GM21786 (cell line): ENCODE measurements at regions not wholly inside any gene's neighbourhood (a gene's known extent, or its start where the extent isn't known, plus 50 kb on each side); places are given as distances from the start of the nearest gene placed in this dataset.
"Not testable (repeated sequence)": the region's sequence is repeated elsewhere in the genome, so short reads cannot be mapped to it uniquely, and the experiment has no call there.

Source experiments
- ATAC-seq: cut with Tn5 transposase; IDR thresholded peaks from one replicate; pipeline ENCODE4 v1.9.1; 2021; ENCODE audit not compliant: unreplicated experiment

DNA sequence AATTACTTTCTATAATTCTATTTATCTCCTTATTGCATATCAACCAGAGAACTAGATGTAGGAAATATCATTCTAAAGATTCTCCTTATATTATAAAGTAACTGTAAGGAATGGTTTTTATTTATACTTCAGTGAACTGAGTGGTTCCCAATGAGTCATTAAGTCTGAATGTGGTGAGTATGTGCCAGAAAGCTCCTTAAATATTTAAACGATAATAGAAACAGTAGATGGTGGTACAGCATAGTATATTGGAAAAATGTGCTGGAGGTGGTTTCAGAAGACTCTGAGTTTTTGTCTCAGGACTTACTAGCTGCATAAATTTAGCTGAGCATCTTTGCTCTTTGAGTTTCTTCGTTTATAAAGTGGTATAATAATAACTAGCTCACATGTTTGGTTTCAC is 653.5 kb downstream of the FAM181B start:
- ATAC-seq = no peak

- no peak for ATAC-seq
These were observed 657.5 kb downstream of the FAM181B start for GRCh38 chr11:82076126-82076525.

- no peak for ATAC-seq
These were observed 674.2 kb downstream of the FAM181B start for GRCh38 chr11:82059505-82059904.

- no peak for ATAC-seq
These were observed 677.2 kb downstream of the FAM181B start for GRCh38 chr11:82056450-82056849.

DNA sequence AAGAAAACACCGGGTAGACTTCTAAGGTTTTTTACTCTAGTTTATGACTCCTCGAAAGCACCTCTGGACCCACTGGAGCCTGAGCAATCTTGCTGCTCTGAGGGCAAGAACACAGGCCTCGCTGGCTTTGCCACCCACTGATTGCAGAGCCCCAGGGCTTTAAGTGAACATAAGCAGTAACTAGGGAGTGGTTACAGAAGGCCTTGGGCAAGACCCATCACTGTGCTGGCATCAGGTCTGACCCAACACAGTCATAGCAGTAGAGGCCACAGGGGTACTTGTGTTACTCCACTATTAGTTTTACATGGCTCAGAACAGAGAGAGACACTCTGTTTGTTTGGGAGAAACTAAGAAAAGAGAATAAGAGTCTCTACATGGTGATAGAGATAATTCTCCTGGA is 684.5 kb downstream of the FAM181B start:
- no peak for ATAC-seq

DNA sequence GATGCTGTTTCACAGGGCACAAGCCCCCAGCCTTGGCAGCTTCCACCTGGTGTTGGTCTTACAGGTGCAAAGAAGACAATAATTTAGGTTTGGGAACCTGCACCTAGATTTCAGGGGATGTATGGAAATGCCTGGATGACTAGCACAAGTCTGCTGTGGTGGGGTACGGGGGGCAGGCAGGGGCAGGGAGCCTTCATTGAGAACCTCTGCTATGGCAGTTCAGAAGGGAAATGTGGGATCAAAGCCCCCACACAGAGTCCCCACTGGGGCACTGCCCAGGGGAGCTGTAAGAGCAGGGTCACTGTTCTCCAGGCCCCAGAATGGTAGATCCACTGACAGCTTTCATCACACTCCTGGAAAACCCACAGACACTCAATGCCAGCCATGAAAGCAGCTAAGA is 686.5 kb downstream of the FAM181B start:
- ATAC-seq = no peak

GRCh38 chr11:82046778-82047177 is 686.9 kb downstream of the FAM181B start:
- no peak for ATAC-seq

GRCh38 chr11:82045748-82046457 is 687.8 kb downstream of the FAM181B start:
- no peak for ATAC-seq

GRCh38 chr11:82043316-82043715 is 690.3 kb downstream of the FAM181B start:
- ATAC-seq = no peak

DNA sequence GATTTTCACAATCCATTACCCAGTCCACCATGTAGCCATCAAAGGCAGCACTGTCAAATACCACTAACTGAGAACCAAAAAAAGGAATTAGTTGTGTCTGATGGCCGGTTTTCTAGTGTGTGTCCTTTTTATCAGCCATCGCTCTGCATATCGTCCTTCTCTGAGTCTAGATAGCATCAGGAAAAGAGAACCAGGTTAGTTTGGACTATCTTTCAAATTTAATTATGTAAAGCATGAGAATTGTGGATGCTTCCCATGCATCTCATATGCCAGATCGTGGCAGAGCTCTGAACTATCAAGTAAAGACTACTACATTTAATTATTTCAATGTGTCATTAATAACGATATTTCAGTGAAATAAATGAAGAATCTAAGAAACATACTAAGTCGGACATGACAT is 691.9 kb downstream of the FAM181B start:
- ATAC-seq = no peak

DNA sequence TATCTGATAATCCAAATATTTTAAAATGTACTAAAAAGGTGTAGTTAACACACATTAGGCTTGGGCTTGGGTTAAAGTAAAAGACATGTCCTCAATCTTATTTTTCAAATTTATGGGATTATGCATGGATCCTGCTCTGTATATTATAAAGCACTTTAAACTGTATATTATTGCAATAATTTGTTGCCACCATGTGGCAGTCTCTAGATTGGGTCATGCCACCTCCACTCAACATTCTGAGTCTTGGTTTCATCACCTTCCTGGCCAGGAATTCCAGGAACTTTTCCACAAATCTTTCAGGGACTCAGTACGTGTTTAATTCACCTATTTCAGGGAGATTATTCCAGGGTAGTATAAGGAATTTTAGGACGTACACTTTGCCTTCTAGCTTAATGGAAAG is 695.5 kb downstream of the FAM181B start:
- no peak for ATAC-seq

GRCh38 chr11:82034527-82034926 is 699.1 kb downstream of the FAM181B start:
- ATAC-seq = no peak

DNA sequence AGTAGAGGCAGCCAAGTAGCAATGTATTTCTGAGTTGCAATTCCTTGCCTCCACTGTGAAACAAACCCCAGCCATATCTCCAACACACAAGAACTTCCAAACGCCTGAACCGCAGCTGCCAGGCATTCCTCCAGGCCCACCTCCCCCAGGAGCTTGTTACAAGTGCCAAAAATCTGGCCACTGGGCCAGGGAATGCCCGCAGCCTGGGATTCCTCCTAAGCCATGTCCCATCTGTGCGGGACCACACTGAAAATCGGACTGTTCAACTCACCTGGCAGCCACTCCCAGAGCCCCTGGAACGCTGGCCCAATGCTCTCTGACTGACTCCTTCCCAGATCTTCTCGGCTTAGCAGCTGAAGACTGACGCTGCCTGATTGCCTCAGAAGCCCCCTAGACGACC is 706.3 kb downstream of the FAM181B start:
- not testable (repeated sequence) for ATAC-seq

GRCh38 chr11:82024760-82025159 is 708.9 kb downstream of the FAM181B start:
- no peak for ATAC-seq

DNA sequence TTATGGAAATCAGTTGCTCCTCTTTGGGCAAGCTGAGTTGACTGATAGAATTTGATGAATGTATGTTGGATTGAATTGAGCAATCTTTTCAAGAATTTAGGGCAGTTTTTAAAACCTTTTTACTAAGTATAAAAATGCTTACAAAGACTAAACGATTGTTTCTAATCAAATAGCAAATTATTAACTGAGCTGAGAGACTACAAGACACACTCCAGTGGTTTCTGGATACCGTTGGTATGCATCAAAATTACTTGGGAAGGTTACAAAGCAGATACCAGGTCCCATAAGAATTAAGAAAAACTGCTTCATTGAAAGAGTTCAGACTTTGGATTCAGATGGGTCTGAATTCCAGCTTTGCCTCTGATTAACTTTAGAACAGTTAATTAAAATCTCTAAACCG is 721.4 kb downstream of the FAM181B start:
- ATAC-seq = no peak

DNA sequence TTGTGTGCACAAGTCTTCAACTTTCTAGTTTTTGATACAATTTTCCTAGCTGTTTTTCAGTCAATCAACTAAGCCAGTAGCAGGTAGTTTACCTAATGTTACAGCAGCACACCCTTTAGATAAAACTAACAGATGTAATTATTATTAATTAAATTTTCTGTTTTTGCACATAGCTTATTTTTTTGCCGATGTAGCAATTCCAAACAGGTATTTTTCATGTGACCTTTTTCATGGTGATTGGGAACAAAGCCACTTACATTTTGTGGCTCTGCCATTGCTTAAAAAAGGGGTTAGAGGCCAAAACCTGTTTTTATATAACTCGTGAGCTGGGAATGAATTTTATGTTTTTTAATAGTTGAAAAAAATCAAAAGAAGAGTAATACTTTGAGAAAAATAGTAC is 724.5 kb downstream of the FAM181B start:
- no peak for ATAC-seq

GRCh38 chr11:82007521-82007920 is 726.1 kb downstream of the FAM181B start:
- no peak for ATAC-seq

DNA sequence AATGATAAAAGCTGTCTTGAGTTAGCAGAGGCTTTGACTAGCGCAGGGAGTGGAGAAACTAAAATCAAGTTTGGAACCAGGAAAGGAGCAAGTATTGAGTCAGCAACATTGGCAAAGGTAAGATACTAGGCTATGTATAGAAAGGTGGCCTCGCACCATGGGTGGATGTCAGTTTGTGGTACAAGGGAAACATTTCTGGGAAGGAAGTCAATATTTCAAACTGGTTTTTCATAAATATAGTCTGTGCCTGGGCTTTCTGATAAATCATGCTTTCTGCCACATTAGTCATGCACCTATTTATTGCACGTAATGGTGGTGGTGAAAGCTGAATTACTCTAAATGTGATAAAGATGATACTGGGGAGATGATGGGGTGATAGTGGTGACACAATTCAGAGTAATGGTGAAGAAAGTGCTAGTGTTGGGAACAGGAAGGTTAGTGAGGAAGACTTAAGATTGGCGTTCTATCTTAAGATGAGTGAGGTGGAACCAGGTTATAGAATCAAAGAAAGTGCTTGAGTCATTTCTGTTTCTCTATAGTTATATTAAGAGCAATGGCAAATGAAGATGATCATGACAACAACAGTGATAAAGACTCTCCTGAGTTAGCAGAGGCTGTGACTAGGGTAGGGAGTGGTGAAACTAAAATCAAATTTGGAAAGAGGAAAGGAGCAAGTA is 729.0 kb downstream of the FAM181B start:
- no peak for ATAC-seq

GRCh38 chr11:82003671-82004515 is 729.8 kb downstream of the FAM181B start:
- ATAC-seq = no peak

- ATAC-seq = no peak
These were observed 730.6 kb downstream of the FAM181B start for GRCh38 chr11:82003024-82003423.

DNA sequence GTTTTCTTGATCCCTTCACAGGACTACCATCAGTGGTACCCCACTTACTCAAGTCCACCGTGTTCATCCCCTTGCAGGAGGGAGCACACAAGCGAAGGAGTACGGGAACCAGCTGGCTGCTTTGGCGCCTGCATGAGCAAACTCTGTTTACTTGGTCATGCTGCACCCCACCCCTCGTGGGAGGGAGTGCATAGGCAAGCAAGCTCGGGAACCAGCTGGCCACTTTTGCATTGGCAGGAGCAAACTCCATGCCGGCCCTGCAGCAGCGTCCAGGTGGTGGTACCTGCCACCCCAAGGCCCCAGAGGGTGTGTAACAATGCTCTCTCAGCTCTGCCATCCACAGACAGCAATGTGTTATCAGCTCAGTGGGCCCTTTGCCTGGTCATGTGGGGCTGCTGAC is 737.8 kb downstream of the FAM181B start:
- ATAC-seq = no peak

GRCh38 chr11:81993755-81994154 is 739.9 kb downstream of the FAM181B start:
- no peak for ATAC-seq
